Naive thymus-derived CD4-positive, alpha-beta T cell (primary cell): ENCODE measurements at regions not wholly inside any gene's neighbourhood (a gene's known extent, or its start where the extent isn't known, plus 50 kb on each side); places are given as distances from the start of the nearest gene placed in this dataset.

Experiments used
- ATAC-seq: fragments of 150-1000 bp; cut with Tn5 transposase; 2 replicates; pipeline ENCODE4 v1.10.0; 2021; ENCODE audit warnings: mild to moderate bottlenecking, moderate library complexity
- CTCF ChIA-PET: fragments of 350-600 bp; sonication (Branson Sonifier 250); formaldehyde crosslinking; loops from one replicate; lab custom pipeline; 2021; ENCODE audit warnings: antibody characterized with exemption; lab: Charles Lee
- POLR2A ChIA-PET: fragments of 350-600 bp; sonication (Branson Sonifier 250); formaldehyde crosslinking; loops from one replicate; lab custom pipeline; 2021; ENCODE audit warnings: antibody characterized with exemption, inconsistent platforms; lab: Charles Lee
- DNase-seq, 9 donors: peaks; one replicate each; pipeline versions ENCODE4 v3.0.0 to v3.0.0-alpha.2; 2020 to 2022; ENCODE audit warnings: mixed read lengths in 1 of 9
- H3K27ac ChIP-seq: one replicate; pipeline ENCODE4 v1.7.0; 2013; ENCODE audit warnings: mild to moderate bottlenecking, low read depth, low read length, moderate library complexity
- H3K27me3 ChIP-seq, 2 donors: one replicate each; pipeline ENCODE4 v1.7.0; 2013; ENCODE audit warnings: low read length in 2 of 2, mild to moderate bottlenecking in 2 of 2, moderate library complexity in 2 of 2; ENCODE audit not compliant: control insufficient read depth in 2 of 2, insufficient read depth in 2 of 2
- H3K36me3 ChIP-seq, 3 experiments: 1 replicate in 2 of 3; 2 replicates in 1 of 3; pipeline ENCODE4 v1.7.0; 2013; ENCODE audit warnings: low read length in 3 of 3, mild to moderate bottlenecking in 3 of 3, moderate library complexity in 1 of 3; ENCODE audit not compliant: insufficient read depth in 3 of 3, control insufficient read depth in 2 of 3
- H3K4me1 ChIP-seq, 2 donors: one replicate each; pipeline ENCODE4 v1.7.0; 2013; ENCODE audit warnings: low read length in 2 of 2, mild to moderate bottlenecking in 2 of 2, moderate library complexity in 1 of 2; ENCODE audit not compliant: control insufficient read depth in 2 of 2, insufficient read depth in 2 of 2
- H3K4me3 ChIP-seq: 2 replicates; pipeline ENCODE4 v1.7.0; 2013; ENCODE audit warnings: mild to moderate bottlenecking, low read length
- H3K9me3 ChIP-seq, 3 experiments: 1 replicate in 2 of 3; 2 replicates in 1 of 3; pipeline ENCODE4 v1.7.0; 2013; ENCODE audit warnings: low read length in 3 of 3; ENCODE audit not compliant: control insufficient read depth in 2 of 3
- H3K27ac Mint-ChIP-seq, 9 donors: one replicate each; pipeline ENCODE4 v1.8.0; 2020 to 2022; ENCODE audit warnings: mixed read lengths in 9 of 9, mild to moderate bottlenecking in 8 of 9, moderate library complexity in 5 of 9, inconsistent platforms in 2 of 9
- H3K27me3 Mint-ChIP-seq, 5 donors: one replicate each; pipeline ENCODE4 v1.8.0; 2021 to 2022; ENCODE audit warnings: mixed read lengths in 5 of 5, mild to moderate bottlenecking in 1 of 5
- H3K36me3 Mint-ChIP-seq, 5 donors: one replicate each; pipeline ENCODE4 v1.8.0; 2020 to 2022; ENCODE audit warnings: mixed read lengths in 5 of 5, mild to moderate bottlenecking in 3 of 5, inconsistent platforms in 1 of 5
- H3K4me1 Mint-ChIP-seq, 7 donors: one replicate each; pipeline ENCODE4 v1.8.0; 2020 to 2022; ENCODE audit warnings: mixed read lengths in 7 of 7, mild to moderate bottlenecking in 3 of 7, inconsistent platforms in 1 of 7
- H3K4me3 Mint-ChIP-seq, 10 donors: one replicate each; pipeline ENCODE4 v1.8.0; 2020 to 2022; ENCODE audit warnings: mild to moderate bottlenecking in 10 of 10, mixed read lengths in 10 of 10, moderate library complexity in 6 of 10, inconsistent platforms in 2 of 10
- H3K9me3 Mint-ChIP-seq, 11 donors: one replicate each; pipeline ENCODE4 v1.8.0; 2020 to 2022; ENCODE audit warnings: mixed read lengths in 11 of 11, mild to moderate bottlenecking in 4 of 11, inconsistent platforms in 1 of 11, moderate library complexity in 1 of 11
- intact Hi-C, 2 donors: fragments of 100-400 bp; cut with micrococcal nuclease; formaldehyde crosslinking; loops; one replicate each; pipeline ENCODE4 v1.15.1; 2023

GRCh38 chr11:25970726-25971508, 361.0 kb upstream of the ANO3 start:
- no peak for ATAC-seq
- intact Hi-C loops: no loop called here
- Histone ChIP-seq H3K4me3 (no peak overlapping the region), H3K27ac (no peak overlapping the region), H3K4me1 (no peaks in the 10 kb centered on the region), H3K27me3 (no peaks in the 10 kb centered on the region), H3K9me3 (no peaks in the 10 kb centered on the region), H3K36me3 (no peaks in the 10 kb centered on the region)
- Mint-ChIP-seq H3K4me3 (no peak overlapping the region), H3K4me1 (no peaks in the 10 kb centered on the region), H3K27me3 (no peaks in the 10 kb centered on the region), H3K9me3 (peaks cover 0 to 15% (median 5%) of the 10 kb centered on the region in 11 donors), H3K36me3 (no peaks in the 10 kb centered on the region), H3K27ac (no peak overlapping the region)
- CTCF ChIA-PET: no interaction called here
- POLR2A ChIA-PET: no interaction called here
- no peak for DNase-seq

- Mint-ChIP-seq H3K36me3 (no peaks in the 10 kb centered on the region), H3K27ac (no peak overlapping the region), H3K9me3 (peaks cover 0 to 9% (median 2%) of the 10 kb centered on the region in 11 donors), H3K4me1 (no peaks in the 10 kb centered on the region), H3K27me3 (no peaks in the 10 kb centered on the region), H3K4me3 (no peak overlapping the region)
- H3K4me1 ChIP-seq: no peaks in the 10 kb centered on the region
- no peaks in the 10 kb centered on the region for H3K27me3 ChIP-seq
- POLR2A ChIA-PET: no interaction called here
- CTCF ChIA-PET: no interaction called here
- no peaks in the 10 kb centered on the region for H3K9me3 ChIP-seq
- H3K36me3 ChIP-seq: no peaks in the 10 kb centered on the region
- ATAC-seq: no peak
- DNase-seq: no peak
- no peak overlapping the region for H3K4me3 ChIP-seq
- intact Hi-C loops: loop anchor here in 1 of 2 donors (5.0 kb wide), 1 partner anchor 297 kb away; no protein-coding TSS in a partner anchor
- no peak overlapping the region for H3K27ac ChIP-seq
Measured at GRCh38 chr11:25980091-25980490, 351.8 kb upstream of the ANO3 start.

GRCh38 chr11:25981998-25982397, 349.9 kb upstream of the ANO3 start:
- ChIA-PET POLR2A (no interaction called here), CTCF (no interaction called here)
- no peaks in the 10 kb centered on the region for H3K27me3 Mint-ChIP-seq
- H3K36me3 Mint-ChIP-seq: no peaks in the 10 kb centered on the region
- no peaks in the 10 kb centered on the region for H3K27me3 ChIP-seq
- no peak overlapping the region for H3K27ac ChIP-seq
- no peaks in the 10 kb centered on the region for H3K4me1 Mint-ChIP-seq
- no peaks in the 10 kb centered on the region for H3K4me1 ChIP-seq
- peaks cover 0 to 12% (median 2%) of the 10 kb centered on the region in 11 donors for H3K9me3 Mint-ChIP-seq
- intact Hi-C loops: loop anchor here in 1 of 2 donors (5.0 kb wide), 1 partner anchor 295 kb away; no protein-coding TSS in a partner anchor
- H3K27ac Mint-ChIP-seq: no peak overlapping the region
- no peak overlapping the region for H3K4me3 Mint-ChIP-seq
- DNase-seq (no peak), ATAC-seq (no peak)
- no peak overlapping the region for H3K4me3 ChIP-seq
- no peaks in the 10 kb centered on the region for H3K9me3 ChIP-seq
- no peaks in the 10 kb centered on the region for H3K36me3 ChIP-seq

GRCh38 chr11:25983280-25983679, 348.6 kb upstream of the ANO3 start:
- no peaks in the 10 kb centered on the region for H3K36me3 Mint-ChIP-seq
- ChIA-PET POLR2A (no interaction called here), CTCF (no interaction called here)
- H3K27me3 Mint-ChIP-seq: no peaks in the 10 kb centered on the region
- Histone ChIP-seq H3K4me1 (no peaks in the 10 kb centered on the region), H3K4me3 (no peak overlapping the region), H3K27ac (no peak overlapping the region), H3K36me3 (no peaks in the 10 kb centered on the region), H3K27me3 (no peaks in the 10 kb centered on the region), H3K9me3 (no peaks in the 10 kb centered on the region)
- DNase-seq (no peak), ATAC-seq (no peak)
- H3K4me1 Mint-ChIP-seq: no peaks in the 10 kb centered on the region
- H3K27ac Mint-ChIP-seq: no peak overlapping the region
- H3K4me3 Mint-ChIP-seq: no peak overlapping the region
- intact Hi-C loops: loop anchor here in 1 of 2 donors (5.0 kb wide), 1 partner anchor 294 kb away; no protein-coding TSS in a partner anchor
- peaks cover 0 to 8% (median 2%) of the 10 kb centered on the region in 11 donors for H3K9me3 Mint-ChIP-seq

GRCh38 chr11:25988178-25988577, 343.8 kb upstream of the ANO3 start:
- POLR2A ChIA-PET: no interaction called here
- ATAC-seq: no peak
- no peaks in the 10 kb centered on the region for H3K36me3 ChIP-seq
- Mint-ChIP-seq H3K36me3 (no peaks in the 10 kb centered on the region), H3K9me3 (peaks cover 0 to 11% (median 1%) of the 10 kb centered on the region in 11 donors), H3K27me3 (no peaks in the 10 kb centered on the region), H3K4me1 (no peaks in the 10 kb centered on the region), H3K4me3 (no peak overlapping the region), H3K27ac (no peak overlapping the region)
- DNase-seq: no peak
- CTCF ChIA-PET: interaction anchor here (0.7 kb wide), 1 partner anchor 66 kb away, joined by 3 read pairs; no protein-coding TSS in a partner anchor
- H3K27ac ChIP-seq: no peak overlapping the region
- no peaks in the 10 kb centered on the region for H3K9me3 ChIP-seq
- H3K4me3 ChIP-seq: no peak overlapping the region
- intact Hi-C loops: no loop called here
- no peaks in the 10 kb centered on the region for H3K4me1 ChIP-seq
- H3K27me3 ChIP-seq: no peaks in the 10 kb centered on the region

DNA sequence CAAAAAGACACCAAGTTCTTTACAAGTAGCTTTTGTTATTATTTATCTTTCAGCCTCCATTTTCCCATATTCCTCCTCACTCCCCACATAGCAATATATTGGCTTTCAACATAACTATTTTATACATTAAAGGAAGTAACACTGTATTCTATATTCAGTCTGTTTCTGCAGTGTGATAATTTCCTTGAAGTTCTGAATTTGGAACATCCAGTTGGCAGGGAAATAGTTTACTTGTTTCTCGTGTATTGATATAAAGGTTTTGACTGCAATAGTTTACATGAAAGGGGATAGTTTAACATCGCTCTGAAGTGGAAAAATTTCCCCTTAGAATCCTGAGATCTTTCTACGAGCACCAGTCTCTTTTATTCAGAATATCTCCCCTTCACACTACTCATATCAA, 341.5 kb upstream of the ANO3 start:
- H3K9me3 ChIP-seq: no peaks in the 10 kb centered on the region
- Mint-ChIP-seq H3K27me3 (no peaks in the 10 kb centered on the region), H3K9me3 (peaks cover 0 to 13% (median 1%) of the 10 kb centered on the region in 11 donors), H3K27ac (no peak overlapping the region), H3K4me3 (no peak overlapping the region), H3K36me3 (no peaks in the 10 kb centered on the region), H3K4me1 (no peaks in the 10 kb centered on the region)
- ATAC-seq (no peak), DNase-seq (no peak)
- H3K4me3 ChIP-seq: no peak overlapping the region
- ChIA-PET POLR2A (no interaction called here), CTCF (no interaction called here)
- H3K27ac ChIP-seq: no peak overlapping the region
- intact Hi-C loops: no loop called here
- H3K4me1 ChIP-seq: no peaks in the 10 kb centered on the region
- H3K36me3 ChIP-seq: no peaks in the 10 kb centered on the region
- H3K27me3 ChIP-seq: no peaks in the 10 kb centered on the region

DNA sequence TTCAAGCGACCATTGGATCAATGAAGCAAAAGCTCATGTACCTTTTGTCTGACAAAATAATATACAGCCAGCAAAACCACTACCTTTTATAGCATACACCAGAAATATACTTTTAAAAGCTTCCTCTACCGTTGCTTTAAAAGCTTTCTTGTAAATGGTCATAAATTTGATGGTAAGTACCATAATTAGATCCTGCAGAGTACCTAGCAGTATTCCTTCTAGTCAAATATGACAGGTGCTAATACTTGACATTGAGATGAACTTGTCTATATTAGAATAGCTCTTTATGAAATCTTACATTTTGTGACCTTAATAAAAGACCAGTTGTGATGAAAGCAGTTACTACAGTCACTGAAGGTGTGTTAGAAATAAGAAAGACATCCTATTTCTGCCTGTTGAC, 340.5 kb upstream of the ANO3 start:
- Mint-ChIP-seq H3K27ac (no peak overlapping the region), H3K4me3 (no peak overlapping the region), H3K27me3 (no peaks in the 10 kb centered on the region), H3K4me1 (no peaks in the 10 kb centered on the region), H3K36me3 (no peaks in the 10 kb centered on the region), H3K9me3 (peaks cover 0 to 14% (median 3%) of the 10 kb centered on the region in 11 donors)
- POLR2A ChIA-PET: no interaction called here
- Histone ChIP-seq H3K4me3 (no peak overlapping the region), H3K36me3 (no peaks in the 10 kb centered on the region), H3K9me3 (no peaks in the 10 kb centered on the region), H3K27ac (no peak overlapping the region), H3K4me1 (no peaks in the 10 kb centered on the region), H3K27me3 (no peaks in the 10 kb centered on the region)
- CTCF ChIA-PET: interaction anchor here (0.6 kb wide), 1 partner anchor 702 kb away, joined by 3 read pairs; no protein-coding TSS in a partner anchor
- no peak for ATAC-seq
- no peak for DNase-seq
- intact Hi-C loops: no loop called here
